HG02973 (cell line): ENCODE measurements at regions not wholly inside any gene's neighbourhood (a gene's known extent, or its start where the extent isn't known, plus 50 kb on each side); places are given as distances from the start of the nearest gene placed in this dataset.
"Not testable (repeated sequence)": the region's sequence is repeated elsewhere in the genome, so short reads cannot be mapped to it uniquely, and the experiment has no call there.

ENCODE experiments used
- ATAC-seq: cut with Tn5 transposase; IDR thresholded peaks from one replicate; pipeline ENCODE4 v1.9.1; 2021; ENCODE audit warnings: moderate library complexity; ENCODE audit not compliant: unreplicated experiment

DNA sequence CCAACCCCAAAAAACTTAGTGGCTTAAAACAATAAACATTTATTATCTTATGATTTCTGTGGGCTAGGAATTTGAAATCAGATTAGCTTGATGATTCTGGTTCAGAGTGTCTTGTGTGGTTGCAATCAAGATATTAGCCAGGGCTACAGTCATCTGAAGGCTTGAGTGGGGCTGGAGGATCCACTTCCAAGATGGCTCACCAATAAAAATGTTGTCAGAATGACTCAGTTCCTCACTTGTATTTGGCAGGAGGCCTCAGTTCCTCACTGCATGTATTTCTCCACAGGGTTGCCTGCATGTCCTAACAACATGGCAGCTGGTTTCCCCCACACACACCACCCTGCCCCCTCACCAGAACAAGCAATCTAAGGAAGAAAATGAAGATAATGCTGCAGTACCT is 98.2 kb upstream of the NIPBL start:
- ATAC-seq, result no peak

DNA sequence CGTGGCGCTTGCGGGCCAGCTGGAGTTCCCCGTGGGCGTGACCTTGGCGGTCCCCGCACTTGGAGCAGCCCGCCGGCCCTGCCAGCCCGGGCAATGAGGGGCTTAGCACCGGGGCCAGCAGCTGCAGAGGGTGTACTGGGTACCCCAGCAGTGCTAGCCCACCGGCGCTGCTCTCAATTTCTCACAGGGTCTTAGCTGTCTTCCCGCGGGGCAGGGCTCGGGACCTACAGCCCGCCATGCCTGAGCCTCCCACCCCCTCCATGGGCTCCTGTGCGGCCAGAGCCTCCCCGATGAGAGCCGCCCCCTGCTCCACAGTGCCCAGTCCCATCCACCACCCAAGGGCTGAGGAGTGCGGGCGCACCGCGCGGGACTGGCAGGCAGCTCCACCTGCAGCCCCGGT is 94.0 kb upstream of the NIPBL start:
- ATAC-seq, result not testable (repeated sequence)

DNA sequence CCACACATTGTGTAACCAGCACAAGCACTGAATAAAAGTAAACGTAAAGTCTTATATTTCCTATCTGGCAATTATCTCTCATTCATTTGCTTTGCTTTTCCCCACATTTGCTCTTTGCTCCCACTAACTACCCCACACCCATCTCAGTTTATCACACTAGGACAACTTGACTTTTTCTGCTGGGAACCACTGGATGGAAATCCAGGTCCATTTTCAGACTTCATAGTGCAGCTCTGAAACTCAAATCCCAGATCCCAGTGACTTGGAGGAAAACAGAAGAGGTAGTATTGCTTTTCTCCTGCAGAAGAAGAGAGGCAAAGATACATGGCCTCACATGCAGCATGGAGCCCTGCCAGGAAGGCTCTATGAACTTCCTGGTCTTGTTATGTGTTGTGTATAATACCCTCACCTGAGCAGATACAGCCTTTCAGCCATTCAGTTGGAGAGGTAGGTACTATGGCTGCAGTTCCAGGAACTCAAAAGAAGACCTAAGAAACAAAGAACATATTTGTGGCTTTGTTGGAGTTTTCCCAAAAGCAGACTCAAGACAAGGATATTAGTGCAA is 90.0 kb upstream of the NIPBL start:
- no peak for ATAC-seq

GRCh38 chr5:36787365-36788093 is 89.0 kb upstream of the NIPBL start:
- no peak for ATAC-seq

DNA sequence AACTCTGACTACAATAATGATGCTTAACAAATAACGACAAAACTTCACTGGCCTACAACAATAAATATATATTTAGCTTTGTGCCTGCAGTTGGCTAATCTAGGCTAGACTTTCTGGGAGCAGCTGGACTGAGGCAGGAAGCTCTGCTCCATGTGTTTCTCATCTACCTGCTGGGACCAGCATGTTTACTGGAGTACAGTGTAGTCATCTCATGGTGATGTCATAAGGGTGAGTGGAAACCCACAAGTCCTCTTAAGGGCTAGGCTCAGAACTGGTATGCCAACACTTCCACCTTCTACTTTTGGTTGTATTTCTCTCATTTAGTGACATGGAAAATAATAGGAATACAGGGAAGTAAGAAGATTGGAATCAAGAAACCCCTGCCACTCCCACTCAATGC is 85.7 kb upstream of the NIPBL start:
- ATAC-seq, result no peak

- ATAC-seq, result no peak
Observed at GRCh38 chr5:36792560-36793180, 83.9 kb upstream of the NIPBL start.

- ATAC-seq, result no peak
Observed at GRCh38 chr5:36795366-36795765, 81.2 kb upstream of the NIPBL start.

GRCh38 chr5:36796155-36796554 is 80.4 kb upstream of the NIPBL start:
- ATAC-seq, result no peak

DNA sequence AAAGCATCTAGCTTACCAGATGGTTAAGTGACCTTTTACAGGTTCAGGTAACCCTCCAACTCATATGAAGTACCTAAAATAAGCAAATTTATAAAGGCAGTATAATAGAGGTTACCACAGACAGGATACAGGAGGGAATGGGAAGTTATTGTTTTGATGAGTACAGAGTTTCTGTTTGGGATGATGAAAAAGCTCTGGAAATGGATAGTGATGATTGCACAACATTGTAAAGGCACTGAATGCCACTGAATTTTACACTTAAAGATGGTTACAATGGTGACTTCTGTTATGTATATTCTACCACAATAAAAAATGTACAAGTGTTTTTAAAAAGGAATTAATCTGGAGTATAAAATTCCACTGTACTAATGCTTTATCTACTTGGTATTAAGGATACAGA is 75.0 kb upstream of the NIPBL start:
- ATAC-seq, result no peak

- ATAC-seq, result no peak
Observed at GRCh38 chr5:36802187-36802586, 74.4 kb upstream of the NIPBL start.

DNA sequence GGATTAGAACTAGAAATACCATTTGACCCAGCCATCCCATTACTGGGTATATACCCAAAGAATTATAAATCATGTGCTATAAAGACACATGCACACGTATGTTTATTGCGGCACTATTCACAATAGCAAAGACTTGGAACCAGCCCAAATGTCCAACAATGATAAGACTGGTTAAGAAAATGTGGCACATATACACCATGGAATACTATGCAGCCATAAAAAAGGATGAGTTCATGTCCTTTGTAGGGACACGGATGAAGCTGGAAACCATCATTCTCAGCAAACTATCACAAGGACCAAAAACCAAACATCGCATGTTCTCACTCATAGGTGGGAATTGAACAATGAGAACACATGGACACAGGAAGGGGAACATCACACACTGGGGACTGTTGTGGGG is 63.3 kb upstream of the NIPBL start:
- ATAC-seq, result not testable (repeated sequence)

DNA sequence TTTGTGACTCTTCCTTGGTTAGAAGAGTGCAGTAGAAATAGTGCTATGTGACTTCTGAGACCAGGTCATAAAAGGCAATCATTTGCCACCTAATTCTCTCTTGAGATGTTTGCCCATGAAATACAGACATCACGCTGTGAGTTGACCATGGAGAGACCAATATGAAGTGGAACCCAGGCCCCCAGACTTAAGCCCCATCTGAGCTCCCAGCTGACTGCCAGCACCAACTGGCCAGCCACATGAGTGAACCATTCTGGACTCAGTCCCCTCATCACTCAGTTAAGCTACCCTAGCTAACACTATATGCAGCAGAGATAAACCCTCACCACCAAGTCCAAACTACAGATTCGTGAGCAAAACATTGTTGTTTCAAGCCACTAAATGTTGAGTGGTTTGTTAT is 60.7 kb upstream of the NIPBL start:
- ATAC-seq, result no peak

GRCh38 chr5:36820900-36821299 is 55.7 kb upstream of the NIPBL start:
- no peak for ATAC-seq

DNA sequence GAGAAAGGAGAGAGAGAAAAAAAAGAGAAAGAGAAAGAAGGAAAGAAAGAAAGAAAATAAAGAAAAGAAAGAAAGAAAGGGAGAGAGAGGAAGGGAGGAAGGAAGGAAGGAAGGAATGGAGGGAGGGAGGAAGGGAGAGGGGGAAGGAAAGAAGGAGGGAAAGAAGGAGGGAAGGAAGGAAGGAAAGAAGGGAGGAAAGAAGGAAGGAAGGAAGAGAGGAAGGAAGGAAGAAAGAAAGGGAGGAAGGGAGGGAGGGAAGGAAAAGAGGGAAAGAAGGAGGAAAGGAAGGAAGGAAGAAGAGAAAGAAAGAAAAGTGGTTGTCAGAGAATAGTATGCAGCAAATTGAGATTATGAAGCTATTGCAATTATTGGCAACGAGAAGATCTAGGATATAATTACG is 49.9 kb upstream of the NIPBL start:
- ATAC-seq, result no peak
